GF-D8 (cell line): ENCODE measurements at regions not wholly inside any gene's neighbourhood (a gene's known extent, or its start where the extent isn't known, plus 50 kb on each side); places are given as distances from the start of the nearest gene placed in this dataset.

Source experiments
- DNase-seq: peaks from one replicate; lab custom pipeline; 2025; lab: John Stamatoyannopoulos, UW

- DNase-seq: no peak
Measured at GRCh38 chr10:78744056-78744455, 324.7 kb upstream of the ZMIZ1 start.

- no peak for DNase-seq
Measured at GRCh38 chr10:78744491-78745090, 324.2 kb upstream of the ZMIZ1 start.

- no peak for DNase-seq
Measured at GRCh38 chr10:78745441-78745840, 323.3 kb upstream of the ZMIZ1 start.

GRCh38 chr10:78746155-78746763, 322.5 kb upstream of the ZMIZ1 start:
- DNase-seq: no peak

GRCh38 chr10:78747401-78748234, 321.1 kb upstream of the ZMIZ1 start:
- DNase-seq: no peak

GRCh38 chr10:78748235-78748533, 320.6 kb upstream of the ZMIZ1 start:
- no peak for DNase-seq

- no peak for DNase-seq
Measured at GRCh38 chr10:78749200-78749599, 319.6 kb upstream of the ZMIZ1 start.

- DNase-seq: no peak
Measured at GRCh38 chr10:78749898-78750297, 318.9 kb upstream of the ZMIZ1 start.

- no peak for DNase-seq
Measured at GRCh38 chr10:78750418-78750817, 318.3 kb upstream of the ZMIZ1 start.

GRCh38 chr10:78751716-78752115, 317.1 kb upstream of the ZMIZ1 start:
- DNase-seq: no peak

- no peak for DNase-seq
Measured at GRCh38 chr10:78752221-78752620, 316.5 kb upstream of the ZMIZ1 start.

- DNase-seq: no peak
Measured at GRCh38 chr10:78752708-78753107, 316.1 kb upstream of the ZMIZ1 start.

- no peak for DNase-seq
Measured at GRCh38 chr10:78754269-78755062, 314.3 kb upstream of the ZMIZ1 start.

- no peak for DNase-seq
Measured at GRCh38 chr10:78755063-78755701, 313.6 kb upstream of the ZMIZ1 start.

- no peak for DNase-seq
Measured at GRCh38 chr10:78755877-78756455, 312.8 kb upstream of the ZMIZ1 start.

- DNase-seq: peak; percentile 83
Measured at GRCh38 chr10:78756604-78757343, 312.0 kb upstream of the ZMIZ1 start.

- no peak for DNase-seq
Measured at GRCh38 chr10:78757344-78757925, 311.3 kb upstream of the ZMIZ1 start.

GRCh38 chr10:78758176-78758575, 310.6 kb upstream of the ZMIZ1 start:
- no peak for DNase-seq

- DNase-seq: no peak
Measured at GRCh38 chr10:78759456-78760120, 309.2 kb upstream of the ZMIZ1 start.
